PC-9 (cell line): ENCODE measurements at regions not wholly inside any gene's neighbourhood (a gene's known extent, or its start where the extent isn't known, plus 50 kb on each side); places are given as distances from the start of the nearest gene placed in this dataset.
"Not testable (repeated sequence)": the region's sequence is repeated elsewhere in the genome, so short reads cannot be mapped to it uniquely, and the experiment has no call there.

Experiments
- BruUV-seq: library from RNA; stranded (reverse); fragments of 400-500 nt; replicated peaks from 2 replicates; lab custom pipeline; 2021; lab: Mats Ljungman, UMichigan
- CTCF ChIA-PET: fragments of 300-600 bp; sonication (Branson Sonifier 250); formaldehyde crosslinking; loops from one replicate; lab custom pipeline; 2022; ENCODE audit warnings: antibody characterized with exemption; lab: Charles Lee
- POLR2A ChIA-PET: fragments of 300-600 bp; sonication (Branson Sonifier 250); formaldehyde crosslinking; loops from one replicate; lab custom pipeline; 2022; ENCODE audit warnings: antibody characterized with exemption; ENCODE audit not compliant: unreplicated experiment; lab: Charles Lee
- DNase-seq, 2 experiments: peaks; one replicate each; pipeline versions ENCODE4 v3.0.0 to v3.0.0-alpha.2; 2015 to 2022; ENCODE audit warnings: mixed read lengths in 1 of 2
- H2AFZ ChIP-seq: fragments of 200-600 bp; sonication (generic); 2 replicates; pipeline ENCODE4 v1.8.1; 2017; ENCODE audit warnings: antibody characterized with exemption
- H3F3A ChIP-seq: fragments of 200-600 bp; sonication (generic); 2 replicates; pipeline ENCODE4 v1.8.1; 2017; ENCODE audit warnings: antibody characterized with exemption, mild to moderate bottlenecking, low read depth; ENCODE audit not compliant: insufficient read depth
- H3K27ac ChIP-seq: fragments of 200-600 bp; sonication (generic); 2 replicates; pipeline ENCODE4 v1.6.1; 2016; ENCODE audit warnings: mixed run types
- H3K27me3 ChIP-seq: fragments of 200-600 bp; sonication (generic); 2 replicates; pipeline ENCODE4 v1.6.1; 2016; ENCODE audit warnings: low read depth, mixed run types; ENCODE audit not compliant: insufficient read depth
- H3K36me3 ChIP-seq: fragments of 200-600 bp; sonication (generic); 2 replicates; pipeline ENCODE4 v1.6.1; 2016; ENCODE audit warnings: low read depth, mixed run types
- H3K4me1 ChIP-seq: fragments of 200-600 bp; sonication (generic); replicated peaks from 2 replicates; pipeline ENCODE4 v1.6.1; 2016; ENCODE audit warnings: mixed run types; ENCODE audit not compliant: insufficient read depth
- H3K4me2 ChIP-seq: fragments of 200-600 bp; sonication (generic); 2 replicates; pipeline ENCODE4 v1.6.1; 2017; ENCODE audit warnings: mixed run types
- H3K4me3 ChIP-seq: fragments of 200-600 bp; sonication (generic); 2 replicates; pipeline ENCODE4 v1.6.1; 2016; ENCODE audit warnings: mixed run types
- H3K79me2 ChIP-seq: fragments of 200-600 bp; sonication (generic); 2 replicates; pipeline ENCODE4 v1.6.1; 2017; ENCODE audit warnings: low read depth, mixed run types
- H3K9me2 ChIP-seq: fragments of 200-600 bp; sonication (generic); 2 replicates; pipeline ENCODE4 v1.8.1; 2017; ENCODE audit warnings: mild to moderate bottlenecking; ENCODE audit not compliant: insufficient read depth
- H3K9me3 ChIP-seq: fragments of 200-600 bp; sonication (generic); 2 replicates; pipeline ENCODE4 v1.8.1; 2016; ENCODE audit warnings: low read depth; ENCODE audit not compliant: insufficient read depth
- H4K20me1 ChIP-seq: fragments of 200-600 bp; sonication (generic); 2 replicates; pipeline ENCODE4 v1.8.1; 2017; ENCODE audit not compliant: insufficient read depth
- CTCF ChIP-seq: fragments of 200-600 bp; sonication (generic); conservative IDR thresholded peaks from 2 replicates; pipeline ENCODE4 v1.6.1; 2017; ENCODE audit warnings: mixed run types, antibody characterized with exemption, mild to moderate bottlenecking, moderate library complexity
- EZH2 ChIP-seq: fragments of 200-600 bp; sonication (generic); IDR thresholded peaks from 2 replicates; pipeline ENCODE4 v1.8.0; 2017; ENCODE audit warnings: antibody characterized with exemption, low read depth
- intact Hi-C: fragments of 100-400 bp; cut with micrococcal nuclease; formaldehyde crosslinking; loops from one replicate; pipeline ENCODE4 v1.10.0; 2022; ENCODE audit not compliant: unreplicated experiment

GRCh38 chr9:82777366-82777765 lies 285.6 kb downstream of the RASEF start:
- no peaks in the 10 kb centered on the region for H3F3A ChIP-seq

GRCh38 chr9:82778923-82779322 lies 284.0 kb downstream of the RASEF start:
- H3K9me3 ChIP-seq, H3K36me3 ChIP-seq, BruUV-seq, H3K27me3 ChIP-seq, H3K4me3 ChIP-seq, H3F3A ChIP-seq, CTCF ChIA-PET, H3K79me2 ChIP-seq, intact Hi-C loops, H3K4me1 ChIP-seq, POLR2A ChIA-PET, H3K4me2 ChIP-seq, H3K9me2 ChIP-seq, H4K20me1 ChIP-seq, DNase-seq, H2AFZ ChIP-seq, H3K27ac ChIP-seq: not testable (repeated sequence)

More at GRCh38 chr9:82777366-82777765, 285.6 kb downstream of the RASEF start:
- no peaks in the 10 kb centered on the region for H3K79me2 ChIP-seq
- H3K27ac ChIP-seq = no peak overlapping the region
- H3K4me2 ChIP-seq = no peak overlapping the region
- no peaks in the 10 kb centered on the region for H3K4me1 ChIP-seq
- TF ChIP-seq CTCF = no peak
- TF ChIP-seq EZH2 = no peak
- POLR2A ChIA-PET = no interaction called here
- H3K36me3 ChIP-seq = no peaks in the 10 kb centered on the region
- intact Hi-C loops = no loop called here
- no peaks in the 10 kb centered on the region for H3K27me3 ChIP-seq
- H3K9me3 ChIP-seq = no peaks in the 10 kb centered on the region
- CTCF ChIA-PET = no interaction called here
- H3K9me2 ChIP-seq = no peaks in the 10 kb centered on the region
- no peaks in the 10 kb centered on the region for H4K20me1 ChIP-seq
- no peak for DNase-seq
- H3K4me3 ChIP-seq = no peak overlapping the region
- H2AFZ ChIP-seq = no peak overlapping the region
- BruUV-seq = no TSS peak

GRCh38 chr9:82780017-82780416 lies 282.9 kb downstream of the RASEF start:
- CTCF ChIA-PET = no interaction called here
- no peak for DNase-seq
- no peak overlapping the region for H2AFZ ChIP-seq
- POLR2A ChIA-PET = no interaction called here
- no peaks in the 10 kb centered on the region for H3F3A ChIP-seq
- BruUV-seq = no TSS peak
- no peaks in the 10 kb centered on the region for H3K79me2 ChIP-seq
- H3K27me3 ChIP-seq = no peaks in the 10 kb centered on the region
- H4K20me1 ChIP-seq = no peaks in the 10 kb centered on the region
- no peaks in the 10 kb centered on the region for H3K9me2 ChIP-seq
- no peaks in the 10 kb centered on the region for H3K4me1 ChIP-seq
- no peak overlapping the region for H3K27ac ChIP-seq
- H3K4me2 ChIP-seq = no peak overlapping the region
- TF ChIP-seq CTCF (no peak), EZH2 (no peak)
- H3K4me3 ChIP-seq = no peak overlapping the region
- no peaks in the 10 kb centered on the region for H3K36me3 ChIP-seq
- intact Hi-C loops = no loop called here
- H3K9me3 ChIP-seq = no peaks in the 10 kb centered on the region

GRCh38 chr9:82781921-82782392 lies 281.0 kb downstream of the RASEF start:
- CTCF ChIA-PET = no interaction called here
- H3F3A ChIP-seq = no peaks in the 10 kb centered on the region
- no peaks in the 10 kb centered on the region for H3K9me3 ChIP-seq
- no peaks in the 10 kb centered on the region for H3K79me2 ChIP-seq
- no peaks in the 10 kb centered on the region for H4K20me1 ChIP-seq
- intact Hi-C loops = no loop called here
- H2AFZ ChIP-seq = no peak overlapping the region
- no peak overlapping the region for H3K4me2 ChIP-seq
- H3K4me1 ChIP-seq = no peaks in the 10 kb centered on the region
- no peak overlapping the region for H3K27ac ChIP-seq
- no peaks in the 10 kb centered on the region for H3K9me2 ChIP-seq
- DNase-seq = no peak
- no peaks in the 10 kb centered on the region for H3K36me3 ChIP-seq
- TF ChIP-seq CTCF (no peak), EZH2 (no peak)
- no TSS peak for BruUV-seq
- no peaks in the 10 kb centered on the region for H3K27me3 ChIP-seq
- no peak overlapping the region for H3K4me3 ChIP-seq
- POLR2A ChIA-PET = no interaction called here
